HEK293 (cell line): ENCODE measurements at regions not wholly inside any gene's neighbourhood (a gene's known extent, or its start where the extent isn't known, plus 50 kb on each side); places are given as distances from the start of the nearest gene placed in this dataset.
A peak's percentile ranks its signal among the peaks of the same experiment; 100 is the strongest.

ENCODE experiments used
- CTCF ChIA-PET: fragments of 350-600 bp; formaldehyde crosslinking; extraction: SDS; loops from one replicate; lab custom pipeline; 2021; ENCODE audit warnings: antibody characterized with exemption; lab: Yijun Ruan, JAX
- POLR2A ChIA-PET: fragments of 300-600 bp; formaldehyde crosslinking; extraction: SDS; loops from one replicate; lab custom pipeline; 2020; ENCODE audit warnings: antibody characterized with exemption, inconsistent platforms; lab: Yijun Ruan, JAX
- H3K27ac ChIP-seq: fragments of 200-500 bp; sonication (Bioruptor generic); 2 replicates; pipeline ENCODE4 v1.5.1; 2014; ENCODE audit warnings: low read depth, low read length, control low read depth, inconsistent platforms; ENCODE audit errors: extremely low read depth
- H3K36me3 ChIP-seq, 2 experiments: fragments of 200-500 bp in 1 of 2; sonication (Bioruptor generic) in 1 of 2; 1 replicate in 1 of 2; 2 replicates in 1 of 2; pipeline ENCODE4 v1.5.1; 2014 to 2017; ENCODE audit warnings: inconsistent platforms in 2 of 2, low read length in 2 of 2; ENCODE audit not compliant: control insufficient read depth in 2 of 2, insufficient read depth in 1 of 2
- H3K4me1 ChIP-seq: fragments of 200-500 bp; sonication (Bioruptor generic); 2 replicates; pipeline ENCODE4 v1.5.1; 2014; ENCODE audit warnings: mild to moderate bottlenecking, low read length, inconsistent platforms; ENCODE audit not compliant: control insufficient read depth, insufficient read depth
- H3K4me3 ChIP-seq: 2 replicates; pipeline ENCODE4 v1.5.1; 2011; ENCODE audit warnings: low read depth, mild to moderate bottlenecking, control low read depth, low read length, moderate library complexity
- H3K9me3 ChIP-seq: fragments of 200-500 bp; sonication (Bioruptor generic); 2 replicates; pipeline ENCODE4 v1.5.1; 2014; ENCODE audit warnings: low read depth, low read length, inconsistent platforms; ENCODE audit not compliant: control insufficient read depth, insufficient read depth
- KLF16 ChIP-seq: fragments of 450-650 bp; formaldehyde crosslinking; IDR thresholded peaks from 2 replicates; pipeline ENCODE4 v1.5.1; 2017; ENCODE audit warnings: missing biosample characterization, missing genetic modification characterization
- KLF17 ChIP-seq: fragments of 450-650 bp; formaldehyde crosslinking; IDR thresholded peaks from 2 replicates; pipeline ENCODE4 v1.5.1; 2016; ENCODE audit warnings: missing biosample characterization, missing genetic modification characterization
- TRIM28 ChIP-seq: IDR thresholded peaks from 2 replicates; pipeline ENCODE4 v1.6.1; 2011; ENCODE audit warnings: low read length, control low read depth, borderline replicate concordance
- ZBTB11 ChIP-seq: fragments of 450-650 bp; formaldehyde crosslinking; conservative IDR thresholded peaks from 2 replicates; pipeline ENCODE4 v1.5.1; 2016; ENCODE audit warnings: low read depth, missing biosample characterization, missing genetic modification characterization
- ZBTB20 ChIP-seq: fragments of 450-650 bp; formaldehyde crosslinking; IDR thresholded peaks from 2 replicates; pipeline ENCODE4 v1.5.1; 2016; ENCODE audit warnings: missing biosample characterization, missing genetic modification characterization
- ZFP37 ChIP-seq: fragments of 450-650 bp; formaldehyde crosslinking; IDR thresholded peaks from 2 replicates; pipeline ENCODE4 v1.5.1; 2016; ENCODE audit warnings: missing biosample characterization, missing genetic modification characterization
- ZNF138 ChIP-seq: fragments of 450-650 bp; formaldehyde crosslinking; IDR thresholded peaks from 2 replicates; pipeline ENCODE4 v1.5.1; 2016; ENCODE audit warnings: missing biosample characterization, missing genetic modification characterization, borderline replicate concordance
- ZNF169 ChIP-seq: fragments of 450-650 bp; formaldehyde crosslinking; IDR thresholded peaks from 2 replicates; pipeline ENCODE4 v1.5.1; 2016; ENCODE audit warnings: missing biosample characterization, missing genetic modification characterization
- ZNF174 ChIP-seq: fragments of 450-650 bp; formaldehyde crosslinking; IDR thresholded peaks from 2 replicates; pipeline ENCODE4 v1.5.0; 2017; ENCODE audit warnings: missing biosample characterization, mild to moderate bottlenecking, missing genetic modification characterization
- ZNF341 ChIP-seq: fragments of 450-650 bp; formaldehyde crosslinking; IDR thresholded peaks from 2 replicates; pipeline ENCODE4; 2016; ENCODE audit warnings: low read depth, missing biosample characterization, missing genetic modification characterization
- ZNF391 ChIP-seq: fragments of 450-650 bp; formaldehyde crosslinking; IDR thresholded peaks from 2 replicates; pipeline ENCODE4 v1.5.1; 2016; ENCODE audit warnings: low read depth, missing biosample characterization, missing genetic modification characterization, borderline replicate concordance
- ZNF488 ChIP-seq: fragments of 450-650 bp; formaldehyde crosslinking; IDR thresholded peaks from 2 replicates; pipeline ENCODE4 v1.5.1; 2016; ENCODE audit warnings: missing biosample characterization, missing genetic modification characterization
- ZNF513 ChIP-seq: fragments of 450-650 bp; IDR thresholded peaks from 2 replicates; pipeline ENCODE4 v1.5.1; 2018; ENCODE audit warnings: missing biosample characterization, missing genetic modification characterization
- ZNF514 ChIP-seq: fragments of 450-650 bp; formaldehyde crosslinking; IDR thresholded peaks from 2 replicates; pipeline ENCODE4 v1.5.1; 2016; ENCODE audit warnings: missing biosample characterization, missing genetic modification characterization
- ZNF518A ChIP-seq: fragments of 450-650 bp; formaldehyde crosslinking; conservative IDR thresholded peaks from 2 replicates; pipeline ENCODE4 v1.5.1; 2016; ENCODE audit warnings: low read depth, missing biosample characterization, missing genetic modification characterization
- ZNF600 ChIP-seq: fragments of 450-650 bp; formaldehyde crosslinking; IDR thresholded peaks from 2 replicates; pipeline ENCODE4 v1.5.1; 2016; ENCODE audit warnings: missing biosample characterization, missing genetic modification characterization
- ZNF626 ChIP-seq: fragments of 450-650 bp; sonication (Bioruptor Pico); formaldehyde crosslinking; IDR thresholded peaks from 2 replicates; pipeline ENCODE4 v1.5.1; 2018; ENCODE audit warnings: missing biosample characterization, missing genetic modification characterization, inconsistent platforms
- ZNF768 ChIP-seq: fragments of 450-650 bp; formaldehyde crosslinking; IDR thresholded peaks from 2 replicates; pipeline ENCODE4 v1.5.1; 2018; ENCODE audit warnings: missing biosample characterization, mild to moderate bottlenecking, missing genetic modification characterization

GRCh38 chr1:228849011-228849541 is 113.8 kb downstream of the RHOU start:
- TF ChIP-seq ZNF768 (tag by site-specific recombination): no peak
- no peak for TF ChIP-seq ZNF169 (tag by site-specific recombination)
- TF ChIP-seq ZBTB20: no peak
- no peak for TF ChIP-seq ZNF513
- TF ChIP-seq ZNF626 (tag by site-specific recombination): no peak
- no peak overlapping the region for H3K4me3 ChIP-seq
- POLR2A ChIA-PET: interaction anchor here (0.9 to 1.1 kb wide), 2 partner anchors 8 to 49 kb away, joined by 3 read pairs; no protein-coding TSS in a partner anchor
- H3K4me1 ChIP-seq: no peaks in the 10 kb centered on the region
- no peaks in the 10 kb centered on the region for H3K36me3 ChIP-seq
- no peak overlapping the region for H3K27ac ChIP-seq
- no peaks in the 10 kb centered on the region for H3K9me3 ChIP-seq
- CTCF ChIA-PET: interaction anchor here (1.5 to 1.8 kb wide), 2 partner anchors 11 to 115 kb away, joined by 5 to 6 read pairs; no protein-coding TSS in a partner anchor

GRCh38 chr1:228850141-228851100 is 115.1 kb downstream of the RHOU start:
- POLR2A ChIA-PET: no interaction called here
- CTCF ChIA-PET: interaction anchor here (1.5 to 1.8 kb wide), 2 partner anchors 12 to 116 kb away, joined by 5 to 6 read pairs; no protein-coding TSS in a partner anchor
- H3K9me3 ChIP-seq: no peaks in the 10 kb centered on the region

GRCh38 chr1:228851193-228851592 is 115.9 kb downstream of the RHOU start:
- no peak overlapping the region for H3K27ac ChIP-seq
- H3K4me1 ChIP-seq: no peaks in the 10 kb centered on the region
- H3K4me3 ChIP-seq: no peak overlapping the region
- no peaks in the 10 kb centered on the region for H3K36me3 ChIP-seq
- POLR2A ChIA-PET: no interaction called here
- CTCF ChIA-PET: interaction anchor here (0.5 kb wide), 1 partner anchor 377 kb away, joined by 3 read pairs; no protein-coding TSS in a partner anchor
- H3K9me3 ChIP-seq: no peaks in the 10 kb centered on the region
- TF ChIP-seq ZBTB11 (tag by site-specific recombination) (no peak), ZNF138 (no peak), ZNF518A (tag by site-specific recombination) (no peak), ZNF174 (tag by site-specific recombination) (no peak), ZNF488 (tag by site-specific recombination) (no peak), KLF17 (no peak), ZNF514 (tag by site-specific recombination) (no peak), KLF16 (tag by site-specific recombination) (no peak), ZNF341 (no peak), ZFP37 (tag by site-specific recombination) (no peak)

More at GRCh38 chr1:228850141-228851100, 115.1 kb downstream of the RHOU start:
- no peaks in the 10 kb centered on the region for H3K36me3 ChIP-seq
- no peak overlapping the region for H3K27ac ChIP-seq
- H3K4me1 ChIP-seq: no peaks in the 10 kb centered on the region
- TF ChIP-seq TRIM28 (peak; percentile 81; the same call in 1 of the 2 replicates), ZNF391 (tag by site-specific recombination) (no peak), ZNF600 (tag by site-specific recombination) (0 out of 2 replicates have a peak, but pooled peaks have one; percentile 13)
- H3K4me3 ChIP-seq: no peak overlapping the region
